ENCODE measurements at regions not wholly inside any gene's neighbourhood (a gene's known extent, or its start where the extent isn't known, plus 50 kb on each side); places are given as distances from the start of the nearest gene placed in this dataset.

- H3K4me1 Mint-ChIP-seq: peaks cover 0 to 5% of the 10 kb centered on the region in 2 donors
- no peak overlapping the region for H3K27ac Mint-ChIP-seq
- 96% methylated on average over 5 of the region's 5 CpGs for WGBS (ENCODE audit: insufficient coverage)
- intact Hi-C loops (cut with micrococcal nuclease): no loop called here
- no peaks in the 10 kb centered on the region for H3K36me3 Mint-ChIP-seq
- H3K9me3 ChIP-seq (ENCODE audit: control insufficient read depth, insufficient read depth, low read length): peaks cover 43% of the 10 kb centered on the region
- no peak for ATAC-seq
- H3K27me3 Mint-ChIP-seq (ENCODE audit: low read depth in 2 of 2): no peaks in the 10 kb centered on the region
- H3K27me3 ChIP-seq (ENCODE audit: control insufficient read depth, insufficient read depth, low read length): no peaks in the 10 kb centered on the region
- no peak overlapping the region for H3K4me3 Mint-ChIP-seq
- DNase-seq: no peak
- H3K9me3 Mint-ChIP-seq: no peaks in the 10 kb centered on the region
- H3K36me3 ChIP-seq (ENCODE audit: control insufficient read depth, insufficient read depth, low read length): no peaks in the 10 kb centered on the region
- H3K4me1 ChIP-seq (ENCODE audit: control insufficient read depth, insufficient read depth, low read length): no peaks in the 10 kb centered on the region
- H3K27ac ChIP-seq (ENCODE audit: low read length): no peak overlapping the region
- no peak overlapping the region for H3K4me3 ChIP-seq (ENCODE audit: low read length)
- TF ChIP-seq, protein P1, sequence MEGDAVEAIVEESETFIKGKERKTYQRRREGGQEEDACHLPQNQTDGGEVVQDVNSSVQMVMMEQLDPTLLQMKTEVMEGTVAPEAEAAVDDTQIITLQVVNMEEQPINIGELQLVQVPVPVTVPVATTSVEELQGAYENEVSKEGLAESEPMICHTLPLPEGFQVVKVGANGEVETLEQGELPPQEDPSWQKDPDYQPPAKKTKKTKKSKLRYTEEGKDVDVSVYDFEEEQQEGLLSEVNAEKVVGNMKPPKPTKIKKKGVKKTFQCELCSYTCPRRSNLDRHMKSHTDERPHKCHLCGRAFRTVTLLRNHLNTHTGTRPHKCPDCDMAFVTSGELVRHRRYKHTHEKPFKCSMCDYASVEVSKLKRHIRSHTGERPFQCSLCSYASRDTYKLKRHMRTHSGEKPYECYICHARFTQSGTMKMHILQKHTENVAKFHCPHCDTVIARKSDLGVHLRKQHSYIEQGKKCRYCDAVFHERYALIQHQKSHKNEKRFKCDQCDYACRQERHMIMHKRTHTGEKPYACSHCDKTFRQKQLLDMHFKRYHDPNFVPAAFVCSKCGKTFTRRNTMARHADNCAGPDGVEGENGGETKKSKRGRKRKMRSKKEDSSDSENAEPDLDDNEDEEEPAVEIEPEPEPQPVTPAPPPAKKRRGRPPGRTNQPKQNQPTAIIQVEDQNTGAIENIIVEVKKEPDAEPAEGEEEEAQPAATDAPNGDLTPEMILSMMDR (IDR thresholded peaks at IDR 0.05): no peak
These were observed 57.8 kb upstream of the C15orf39 start for GRCh38 chr15:75143738-75144334.

DNA sequence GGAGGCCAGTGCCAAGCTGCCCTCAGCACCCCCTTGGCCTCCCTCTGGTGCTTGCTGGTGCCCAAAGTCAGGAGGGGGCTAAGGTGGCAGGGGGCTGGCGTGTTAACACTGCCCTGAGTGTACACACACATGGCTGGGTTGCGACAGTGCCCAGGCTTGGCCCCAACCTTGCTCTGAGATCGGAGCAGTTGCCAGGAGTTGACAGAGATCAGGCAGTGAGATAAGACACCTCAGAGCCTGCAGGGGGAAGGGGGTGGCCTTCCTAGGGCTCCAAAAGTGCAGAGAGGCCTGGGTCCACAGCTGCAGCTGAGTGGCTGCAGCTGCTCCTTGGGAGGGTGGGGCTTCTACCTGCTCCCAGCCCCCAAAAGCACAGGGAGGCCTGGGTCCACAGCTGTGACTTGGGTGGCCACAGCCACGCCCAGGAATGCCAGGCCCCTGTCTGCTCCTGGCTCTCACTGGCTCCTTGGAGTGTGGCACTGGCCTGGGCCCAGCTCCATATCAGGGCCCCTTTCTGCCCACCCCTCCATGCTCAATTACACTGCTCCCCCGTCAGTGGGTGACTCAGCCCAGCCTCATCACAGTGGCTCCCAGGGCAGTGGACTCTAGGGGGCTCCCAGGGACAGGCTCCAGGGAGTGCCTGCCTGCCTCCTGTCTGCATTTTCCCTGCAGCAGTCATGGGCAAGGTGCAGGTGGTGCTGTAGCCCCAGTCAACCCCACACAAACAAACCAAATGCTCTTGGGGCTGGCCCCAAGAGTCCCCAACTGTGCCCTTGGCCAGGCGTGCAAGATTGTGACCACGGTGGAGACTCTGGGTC, 56.4 kb upstream of the C15orf39 start:
- Mint-ChIP-seq H3K27ac (no peak overlapping the region), H3K27me3 (ENCODE audit: low read depth in 2 of 2) (no peaks in the 10 kb centered on the region), H3K4me1 (peaks cover 7 to 8% of the 10 kb centered on the region in 2 donors), H3K4me3 (no peak overlapping the region), H3K9me3 (no peaks in the 10 kb centered on the region), H3K36me3 (no peaks in the 10 kb centered on the region)
- WGBS (ENCODE audit: insufficient coverage): 81% methylated on average over 7 of the region's 7 CpGs
- intact Hi-C loops (cut with micrococcal nuclease): no loop called here
- H3K27me3 ChIP-seq (ENCODE audit: control insufficient read depth, insufficient read depth, low read length): no peaks in the 10 kb centered on the region
- TF ChIP-seq, protein P1 (IDR thresholded peaks at IDR 0.05): no peak
- no peak overlapping the region for H3K4me3 ChIP-seq (ENCODE audit: low read length)
- H3K36me3 ChIP-seq (ENCODE audit: control insufficient read depth, insufficient read depth, low read length): no peaks in the 10 kb centered on the region
- no peak for ATAC-seq
- H3K27ac ChIP-seq (ENCODE audit: low read length): no peak overlapping the region
- peaks cover 43% of the 10 kb centered on the region for H3K9me3 ChIP-seq (ENCODE audit: control insufficient read depth, insufficient read depth, low read length)
- H3K4me1 ChIP-seq (ENCODE audit: control insufficient read depth, insufficient read depth, low read length): peaks cover 3% of the 10 kb centered on the region
- no peak for DNase-seq

- Mint-ChIP-seq H3K27ac (no peak overlapping the region), H3K36me3 (no peaks in the 10 kb centered on the region), H3K27me3 (ENCODE audit: low read depth in 2 of 2) (no peaks in the 10 kb centered on the region), H3K9me3 (no peaks in the 10 kb centered on the region), H3K4me3 (no peak overlapping the region), H3K4me1 (peaks cover 23 to 29% of the 10 kb centered on the region in 2 donors)
- 100% methylated on average over 1 of the region's 2 CpGs for WGBS (ENCODE audit: insufficient coverage)
- H3K27me3 ChIP-seq (ENCODE audit: control insufficient read depth, insufficient read depth, low read length): no peaks in the 10 kb centered on the region
- intact Hi-C loops (cut with micrococcal nuclease): no loop called here
- DNase-seq: no peak
- H3K4me1 ChIP-seq (ENCODE audit: control insufficient read depth, insufficient read depth, low read length): peaks cover 18% of the 10 kb centered on the region
- no peak overlapping the region for H3K4me3 ChIP-seq (ENCODE audit: low read length)
- no peak overlapping the region for H3K27ac ChIP-seq (ENCODE audit: low read length)
- ATAC-seq: no peak
- H3K9me3 ChIP-seq (ENCODE audit: control insufficient read depth, insufficient read depth, low read length): peaks cover 23% of the 10 kb centered on the region
- TF ChIP-seq, protein P1 (IDR thresholded peaks at IDR 0.05): no peak
- H3K36me3 ChIP-seq (ENCODE audit: control insufficient read depth, insufficient read depth, low read length): no peaks in the 10 kb centered on the region
These were observed 53.4 kb upstream of the C15orf39 start for GRCh38 chr15:75148280-75148679.

Measured in natural killer cell (primary cell).